ENCODE measurements at regions not wholly inside any gene's neighbourhood (a gene's known extent, or its start where the extent isn't known, plus 50 kb on each side); places are given as distances from the start of the nearest gene placed in this dataset.
"Not testable (repeated sequence)": the region's sequence is repeated elsewhere in the genome, so short reads cannot be mapped to it uniquely, and the experiment has no call there.

- in situ Hi-C loops (cut with MboI; ENCODE audit: low sequenced_read_pairs, unreplicated experiment) = no loop called here
- no peak for TF ChIP-seq CTCF (IDR thresholded peaks at IDR 0.05; ENCODE audit: borderline replicate concordance, control extremely low read depth, extremely low read depth, insufficient read depth, missing control alignments)
- DNase-seq (ENCODE audit: low spot score) = no peak
These were observed 835.0 kb upstream of the NCAM2 start for GRCh38 chr21:20163167-20163566.

GRCh38 chr21:20167059-20167458 is 831.1 kb upstream of the NCAM2 start:
- no peak for DNase-seq (ENCODE audit: low spot score)
- in situ Hi-C loops (cut with MboI; ENCODE audit: low sequenced_read_pairs, unreplicated experiment) = no loop called here
- TF ChIP-seq CTCF (IDR thresholded peaks at IDR 0.05; ENCODE audit: borderline replicate concordance, control extremely low read depth, extremely low read depth, insufficient read depth, missing control alignments) = no peak

GRCh38 chr21:20169812-20170576 is 828.2 kb upstream of the NCAM2 start:
- no peak for DNase-seq (ENCODE audit: low spot score)
- in situ Hi-C loops (cut with MboI; ENCODE audit: low sequenced_read_pairs, unreplicated experiment) = no loop called here
- TF ChIP-seq CTCF (IDR thresholded peaks at IDR 0.05; ENCODE audit: borderline replicate concordance, control extremely low read depth, extremely low read depth, insufficient read depth, missing control alignments) = no peak

- in situ Hi-C loops (cut with MboI; ENCODE audit: low sequenced_read_pairs, unreplicated experiment) = no loop called here
- no peak for TF ChIP-seq CTCF (IDR thresholded peaks at IDR 0.05; ENCODE audit: borderline replicate concordance, control extremely low read depth, extremely low read depth, insufficient read depth, missing control alignments)
- no peak for DNase-seq (ENCODE audit: low spot score)
These were observed 812.0 kb upstream of the NCAM2 start for GRCh38 chr21:20186186-20186585.

GRCh38 chr21:20187028-20187427 is 811.2 kb upstream of the NCAM2 start:
- no peak for TF ChIP-seq CTCF (IDR thresholded peaks at IDR 0.05; ENCODE audit: borderline replicate concordance, control extremely low read depth, extremely low read depth, insufficient read depth, missing control alignments)
- no peak for DNase-seq (ENCODE audit: low spot score)
- in situ Hi-C loops (cut with MboI; ENCODE audit: low sequenced_read_pairs, unreplicated experiment) = no loop called here

- DNase-seq (ENCODE audit: low spot score); in situ Hi-C loops (cut with MboI; ENCODE audit: low sequenced_read_pairs, unreplicated experiment): not testable (repeated sequence)
These were observed 796.9 kb upstream of the NCAM2 start for GRCh38 chr21:20201323-20201722.

- DNase-seq (ENCODE audit: low spot score) = no peak
- no peak for TF ChIP-seq CTCF (IDR thresholded peaks at IDR 0.05; ENCODE audit: borderline replicate concordance, control extremely low read depth, extremely low read depth, insufficient read depth, missing control alignments)
- in situ Hi-C loops (cut with MboI; ENCODE audit: low sequenced_read_pairs, unreplicated experiment) = no loop called here
These were observed 790.9 kb upstream of the NCAM2 start for GRCh38 chr21:20207335-20207734.
